GM23248 (cell line): ENCODE measurements at regions not wholly inside any gene's neighbourhood (a gene's known extent, or its start where the extent isn't known, plus 50 kb on each side); places are given as distances from the start of the nearest gene placed in this dataset.

Experiments used
- DNase-seq: peaks from one replicate; pipeline ENCODE4 v3.0.0-alpha.2; 2015
- H2AFZ ChIP-seq: fragments of 200-600 bp; sonication (generic); 2 replicates; pipeline ENCODE4 v1.6.1; 2016; ENCODE audit warnings: antibody characterized with exemption
- H3F3A ChIP-seq: fragments of 200-600 bp; sonication (generic); 2 replicates; pipeline ENCODE4 v1.6.1; 2016; ENCODE audit warnings: mild to moderate bottlenecking, antibody characterized with exemption, mixed run types; ENCODE audit not compliant: insufficient read depth
- H3K27ac ChIP-seq: fragments of 200-600 bp; sonication (generic); 2 replicates; pipeline ENCODE4 v1.5.1; 2016; ENCODE audit warnings: mild to moderate bottlenecking
- H3K27me3 ChIP-seq: fragments of 200-600 bp; sonication (generic); replicated peaks from 2 replicates; pipeline ENCODE4 v1.6.1; 2016; ENCODE audit warnings: mild to moderate bottlenecking; ENCODE audit not compliant: insufficient read depth
- H3K36me3 ChIP-seq: fragments of 200-600 bp; sonication (generic); 2 replicates; pipeline ENCODE4 v1.6.1; 2016; ENCODE audit warnings: low read depth, mild to moderate bottlenecking
- H3K4me1 ChIP-seq: fragments of 200-600 bp; sonication (generic); 2 replicates; pipeline ENCODE4 v1.6.1; 2016; ENCODE audit warnings: mild to moderate bottlenecking; ENCODE audit not compliant: insufficient read depth
- H3K4me2 ChIP-seq: fragments of 200-600 bp; sonication (generic); one replicate; pipeline ENCODE4 v1.6.1; 2016; ENCODE audit warnings: mild to moderate bottlenecking; ENCODE audit not compliant: unreplicated experiment
- H3K4me3 ChIP-seq: fragments of 200-600 bp; sonication (generic); 2 replicates; pipeline ENCODE4 v1.5.1; 2016; ENCODE audit warnings: mild to moderate bottlenecking
- H3K79me2 ChIP-seq: fragments of 200-600 bp; sonication (generic); 2 replicates; pipeline ENCODE4 v1.6.1; 2016; ENCODE audit warnings: mild to moderate bottlenecking; ENCODE audit not compliant: insufficient read depth
- H3K9ac ChIP-seq: fragments of 200-600 bp; sonication (generic); 2 replicates; pipeline ENCODE4 v1.6.1; 2016; ENCODE audit warnings: mild to moderate bottlenecking
- H3K9me2 ChIP-seq: fragments of 200-600 bp; sonication (generic); 2 replicates; pipeline ENCODE4 v1.6.1; 2016; ENCODE audit warnings: mixed run types, mild to moderate bottlenecking, moderate library complexity; ENCODE audit not compliant: insufficient read depth
- H3K9me3 ChIP-seq: fragments of 200-600 bp; sonication (generic); one replicate; pipeline ENCODE4 v1.6.1; 2017; ENCODE audit warnings: low read depth
- H4K20me1 ChIP-seq: fragments of 200-600 bp; sonication (generic); 2 replicates; pipeline ENCODE4 v1.6.0; 2016; ENCODE audit not compliant: insufficient read depth
- EZH2 ChIP-seq: fragments of 200-600 bp; sonication (generic); IDR thresholded peaks from 2 replicates; pipeline ENCODE4 v1.6.1; 2018; ENCODE audit warnings: antibody characterized with exemption, mild to moderate bottlenecking; ENCODE audit not compliant: insufficient read depth, poor library complexity, severe bottlenecking
- EZH2phosphoT487 ChIP-seq: fragments of 200-600 bp; sonication (generic); IDR thresholded peaks from 2 replicates; pipeline ENCODE4 v1.6.1; 2018; ENCODE audit warnings: antibody characterized with exemption, moderate library complexity, mild to moderate bottlenecking, low read depth; ENCODE audit not compliant: insufficient read depth
- WGBS, 2 experiments: methylation state at CpG; one replicate each; pipeline ENCODE4 v1.1.6; 2015 to 2017; ENCODE audit warnings: low lambda C conversion rate in 2 of 2, low coverage in 1 of 2; ENCODE audit errors: missing lambda C conversion rate in 2 of 2; 5-methylcytosine and 5-hydroxymethylcytosine counted together
- in situ Hi-C: fragments of 300-500 bp; cut with MboI; formaldehyde crosslinking; loops from 2 replicates; pipeline ENCODE4 v1.15.0; 2020

GRCh38 chr22:19574247-19574646 lies 50.0 kb upstream of the CLDN5 start:
- peaks cover 19% of the 10 kb centered on the region for H3K4me1 ChIP-seq
- TF ChIP-seq EZH2 (no peak), EZH2phosphoT487 (no peak)
- H3F3A ChIP-seq: peaks cover 26% of the 10 kb centered on the region
- H3K36me3 ChIP-seq: no peaks in the 10 kb centered on the region
- H3K27me3 ChIP-seq: no peaks in the 10 kb centered on the region
- no peak overlapping the region for H3K9ac ChIP-seq
- H3K9me2 ChIP-seq: no peaks in the 10 kb centered on the region
- H3K4me2 ChIP-seq: no peak overlapping the region
- WGBS, 2 experiments: 83 to 84% methylated on average over 4 of the region's 4 CpGs
- H2AFZ ChIP-seq: no peak overlapping the region
- no peak for DNase-seq
- H3K27ac ChIP-seq: no peak overlapping the region
- no peaks in the 10 kb centered on the region for H4K20me1 ChIP-seq
- H3K79me2 ChIP-seq: no peaks in the 10 kb centered on the region
- no peak overlapping the region for H3K4me3 ChIP-seq
- in situ Hi-C loops: no loop called here
- no peaks in the 10 kb centered on the region for H3K9me3 ChIP-seq

DNA sequence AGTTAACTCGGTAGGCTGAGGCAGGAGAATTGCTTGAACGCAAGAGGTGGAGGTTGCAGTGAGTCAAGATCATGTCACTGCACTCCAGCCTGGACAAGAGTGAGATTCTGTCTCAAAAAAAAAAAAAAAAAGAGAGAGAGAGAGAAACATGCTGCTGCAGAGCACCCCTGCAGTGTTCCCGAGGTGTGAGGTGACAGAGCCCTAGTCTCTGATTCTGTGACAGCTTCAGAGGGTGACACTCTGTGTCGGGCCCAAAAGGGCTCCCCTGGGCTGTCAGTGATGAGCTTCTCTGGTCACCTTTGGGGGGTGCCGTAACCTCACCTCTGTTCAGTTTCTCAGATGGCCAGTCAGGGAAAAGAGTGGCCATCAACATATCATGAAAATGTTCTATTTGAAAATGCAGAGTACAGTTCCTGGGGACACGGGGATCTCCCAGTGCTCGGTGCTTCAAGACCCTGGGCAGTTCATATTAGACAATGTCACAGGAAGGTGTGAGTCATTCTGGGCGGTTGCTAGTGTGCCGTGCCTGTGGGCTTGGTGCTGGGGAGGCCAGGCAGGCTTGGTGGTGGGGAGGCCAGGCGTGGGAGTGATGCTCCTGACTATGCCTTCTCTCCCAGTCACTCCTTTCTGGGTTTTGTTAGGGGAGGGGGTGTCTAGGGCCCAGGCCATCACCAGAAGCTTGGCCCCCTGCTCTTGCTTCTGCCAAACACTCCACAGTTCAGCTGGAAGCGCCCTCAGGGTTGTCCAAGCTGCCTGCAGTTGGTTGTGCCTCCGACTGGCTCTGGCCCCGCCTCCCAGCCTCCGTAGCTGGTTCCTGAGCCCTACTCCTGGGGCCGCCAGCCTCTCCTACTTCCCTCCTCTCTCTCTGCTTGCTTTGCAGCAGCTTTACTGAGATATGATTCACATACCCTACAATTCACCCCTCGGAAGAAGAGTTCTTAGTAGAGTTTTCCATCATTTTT lies 52.5 kb upstream of the CLDN5 start:
- no peaks in the 10 kb centered on the region for H3K27me3 ChIP-seq
- peaks cover 17% of the 10 kb centered on the region for H3K4me1 ChIP-seq
- H3K9ac ChIP-seq: peak overlapping the region; percentile 44
- H4K20me1 ChIP-seq: no peaks in the 10 kb centered on the region
- WGBS, 2 experiments: 35 to 39% methylated on average over 16 of the region's 16 CpGs
- H3F3A ChIP-seq: peaks cover 18% of the 10 kb centered on the region; the same call in 1 of the 2 replicates
- in situ Hi-C loops: no loop called here
- H3K27ac ChIP-seq: peak overlapping the region; percentile 64
- H2AFZ ChIP-seq: peak overlapping the region; percentile 58
- DNase-seq: peak; percentile 87
- H3K79me2 ChIP-seq: no peaks in the 10 kb centered on the region
- TF ChIP-seq EZH2 (no peak), EZH2phosphoT487 (no peak)
- peak overlapping the region; percentile 58 for H3K4me2 ChIP-seq
- H3K36me3 ChIP-seq: no peaks in the 10 kb centered on the region
- no peak overlapping the region; the same call in 1 of the 2 replicates for H3K4me3 ChIP-seq
- no peaks in the 10 kb centered on the region for H3K9me2 ChIP-seq
- H3K9me3 ChIP-seq: no peaks in the 10 kb centered on the region

GRCh38 chr22:19577422-19577966 lies 53.3 kb upstream of the CLDN5 start:
- no peaks in the 10 kb centered on the region for H3K9me2 ChIP-seq
- no peak for DNase-seq
- no peaks in the 10 kb centered on the region for H4K20me1 ChIP-seq
- peaks cover 18% of the 10 kb centered on the region; the same call in 1 of the 2 replicates for H3F3A ChIP-seq
- no peaks in the 10 kb centered on the region for H3K9me3 ChIP-seq
- H3K79me2 ChIP-seq: no peaks in the 10 kb centered on the region
- in situ Hi-C loops: no loop called here
- H3K27me3 ChIP-seq: no peaks in the 10 kb centered on the region
- no peak for TF ChIP-seq EZH2
- TF ChIP-seq EZH2phosphoT487: no peak
- peak overlapping the region; percentile 58 for H3K4me2 ChIP-seq
- no peak overlapping the region; the same call in 1 of the 2 replicates for H3K9ac ChIP-seq
- peak overlapping the region; percentile 58 for H2AFZ ChIP-seq
- no peaks in the 10 kb centered on the region for H3K36me3 ChIP-seq
- H3K27ac ChIP-seq: peak overlapping the region; percentile 64
- H3K4me3 ChIP-seq: no peak overlapping the region
- WGBS, 2 experiments: 34 to 44% methylated on average over 10 of the region's 10 CpGs
- H3K4me1 ChIP-seq: peaks cover 17% of the 10 kb centered on the region

GRCh38 chr22:19578180-19579004 lies 54.2 kb upstream of the CLDN5 start:
- in situ Hi-C loops: no loop called here
- H3K4me1 ChIP-seq: peaks cover 17% of the 10 kb centered on the region
- no peak for TF ChIP-seq EZH2
- TF ChIP-seq EZH2phosphoT487: no peak
- no peaks in the 10 kb centered on the region for H3K27me3 ChIP-seq
- H3K36me3 ChIP-seq: no peaks in the 10 kb centered on the region
- H3K27ac ChIP-seq: no peak overlapping the region
- 70 to 75% methylated on average over 11 of the region's 11 CpGs for WGBS, 2 experiments
- DNase-seq: no peak
- no peak overlapping the region for H3K4me3 ChIP-seq
- H3F3A ChIP-seq: peaks cover 18% of the 10 kb centered on the region; the same call in 1 of the 2 replicates
- H2AFZ ChIP-seq: no peak overlapping the region
- no peaks in the 10 kb centered on the region for H3K79me2 ChIP-seq
- no peaks in the 10 kb centered on the region for H3K9me2 ChIP-seq
- no peak overlapping the region for H3K4me2 ChIP-seq
- H3K9me3 ChIP-seq: no peaks in the 10 kb centered on the region
- H4K20me1 ChIP-seq: no peaks in the 10 kb centered on the region
- no peak overlapping the region for H3K9ac ChIP-seq
